MCF 10A (cell line): ENCODE measurements at regions not wholly inside any gene's neighbourhood (a gene's known extent, or its start where the extent isn't known, plus 50 kb on each side); places are given as distances from the start of the nearest gene placed in this dataset.

Experiments used
- BruUV-seq: library from RNA; stranded (reverse); fragments of 400-500 nt; replicated peaks from 2 replicates; lab custom pipeline; 2021; lab: Mats Ljungman, UMichigan
- CTCF ChIA-PET: fragments of 300-600 bp; sonication (Branson Sonifier 250); formaldehyde crosslinking; extraction: SDS; loops from one replicate; lab custom pipeline; 2021; ENCODE audit warnings: antibody characterized with exemption, inconsistent platforms; lab: Yijun Ruan, JAX
- POLR2A ChIA-PET: fragments of 300-600, 350-650 bp; sonication (Branson Sonifier 250); formaldehyde crosslinking; extraction: SDS; loops from one replicate; lab custom pipeline; 2020; ENCODE audit warnings: antibody characterized with exemption, inconsistent platforms; lab: Yijun Ruan, JAX
- DNase-seq: peaks from one replicate; pipeline ENCODE4 v3.0.0-alpha.2; 2018; ENCODE audit not compliant: unreplicated experiment
- H3K27ac Mint-ChIP-seq: one replicate; pipeline ENCODE4 v1.8.0; 2022; ENCODE audit warnings: mild to moderate bottlenecking, low read depth, mixed read lengths; ENCODE audit not compliant: unreplicated experiment
- H3K27me3 Mint-ChIP-seq: one replicate; pipeline ENCODE4 v1.8.0; 2022; ENCODE audit warnings: mixed read lengths; ENCODE audit not compliant: insufficient read depth, unreplicated experiment
- H3K36me3 Mint-ChIP-seq: one replicate; pipeline ENCODE4 v1.8.0; 2022; ENCODE audit warnings: mild to moderate bottlenecking, moderate library complexity, mixed read lengths; ENCODE audit not compliant: insufficient read depth, unreplicated experiment
- H3K4me1 Mint-ChIP-seq: one replicate; pipeline ENCODE4 v1.8.0; 2022; ENCODE audit warnings: mixed read lengths; ENCODE audit not compliant: insufficient read depth, unreplicated experiment
- H3K4me3 Mint-ChIP-seq: one replicate; pipeline ENCODE4 v1.8.0; 2022; ENCODE audit warnings: mild to moderate bottlenecking, moderate library complexity, mixed read lengths; ENCODE audit not compliant: unreplicated experiment
- H3K9me3 Mint-ChIP-seq: one replicate; pipeline ENCODE4 v1.8.0; 2022; ENCODE audit warnings: mixed read lengths; ENCODE audit not compliant: unreplicated experiment
- intact Hi-C: fragments of 100-400 bp; cut with micrococcal nuclease; formaldehyde crosslinking; loops from 2 replicates; pipeline ENCODE4 v1.14.1; 2022
- TF ChIP-seq, protein P1 (sequence below): fragments of 200-600 bp; IDR thresholded peaks from one replicate; pipeline ENCODE4 v1.8.0; 2022; ENCODE audit warnings: antibody characterized with exemption, mild to moderate bottlenecking; ENCODE audit not compliant: unreplicated experiment

DNA sequence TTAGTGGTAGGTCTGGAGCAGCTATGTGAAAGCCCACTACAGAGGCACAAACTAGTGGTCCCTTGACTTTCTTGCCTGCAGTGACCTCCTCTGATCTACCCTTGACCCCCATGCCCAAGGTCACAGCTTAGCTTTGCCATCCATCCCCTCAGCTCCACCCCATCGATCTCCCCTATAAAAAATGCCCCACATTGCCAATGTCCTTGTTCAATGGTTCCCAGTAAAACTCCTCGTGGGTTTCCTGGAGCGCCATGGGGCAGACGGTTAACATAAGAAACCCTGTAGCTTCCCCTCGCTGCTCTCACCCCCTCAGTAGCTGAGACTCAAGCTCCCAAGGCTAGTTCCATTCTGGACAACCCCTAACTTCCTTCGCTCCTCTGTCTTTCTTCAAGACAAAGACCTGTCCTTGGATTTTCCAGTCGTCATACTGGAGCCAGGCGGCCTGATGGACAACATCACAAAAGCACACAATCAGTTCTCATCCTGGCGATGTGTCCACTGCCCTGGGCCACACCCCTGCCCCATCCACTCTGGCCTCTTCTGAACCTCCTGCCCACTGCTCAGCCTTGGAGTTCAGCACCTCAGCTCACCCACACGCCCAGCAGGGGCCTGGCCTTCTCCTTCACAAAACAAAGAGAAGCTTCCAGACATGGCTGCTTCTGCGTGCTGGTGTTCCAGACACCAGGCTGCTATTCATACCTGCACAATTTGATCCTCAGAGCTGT is 1429.3 kb downstream of the BRD1 start:
- H3K4me3 Mint-ChIP-seq: no peak overlapping the region
- CTCF ChIA-PET: interaction anchor here (0.6 kb wide), 1 partner anchor 1183 kb away, joined by 4 read pairs; no protein-coding TSS in a partner anchor
- intact Hi-C loops: no loop called here
- H3K4me1 Mint-ChIP-seq: no peaks in the 10 kb centered on the region
- POLR2A ChIA-PET: no interaction called here
- TF ChIP-seq, protein P1, sequence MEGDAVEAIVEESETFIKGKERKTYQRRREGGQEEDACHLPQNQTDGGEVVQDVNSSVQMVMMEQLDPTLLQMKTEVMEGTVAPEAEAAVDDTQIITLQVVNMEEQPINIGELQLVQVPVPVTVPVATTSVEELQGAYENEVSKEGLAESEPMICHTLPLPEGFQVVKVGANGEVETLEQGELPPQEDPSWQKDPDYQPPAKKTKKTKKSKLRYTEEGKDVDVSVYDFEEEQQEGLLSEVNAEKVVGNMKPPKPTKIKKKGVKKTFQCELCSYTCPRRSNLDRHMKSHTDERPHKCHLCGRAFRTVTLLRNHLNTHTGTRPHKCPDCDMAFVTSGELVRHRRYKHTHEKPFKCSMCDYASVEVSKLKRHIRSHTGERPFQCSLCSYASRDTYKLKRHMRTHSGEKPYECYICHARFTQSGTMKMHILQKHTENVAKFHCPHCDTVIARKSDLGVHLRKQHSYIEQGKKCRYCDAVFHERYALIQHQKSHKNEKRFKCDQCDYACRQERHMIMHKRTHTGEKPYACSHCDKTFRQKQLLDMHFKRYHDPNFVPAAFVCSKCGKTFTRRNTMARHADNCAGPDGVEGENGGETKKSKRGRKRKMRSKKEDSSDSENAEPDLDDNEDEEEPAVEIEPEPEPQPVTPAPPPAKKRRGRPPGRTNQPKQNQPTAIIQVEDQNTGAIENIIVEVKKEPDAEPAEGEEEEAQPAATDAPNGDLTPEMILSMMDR: no peak
- no peak overlapping the region for H3K27ac Mint-ChIP-seq
- H3K9me3 Mint-ChIP-seq: peaks cover 31% of the 10 kb centered on the region
- no peak for DNase-seq
- no peaks in the 10 kb centered on the region for H3K27me3 Mint-ChIP-seq
- BruUV-seq: no TSS peak
- no peaks in the 10 kb centered on the region for H3K36me3 Mint-ChIP-seq

DNA sequence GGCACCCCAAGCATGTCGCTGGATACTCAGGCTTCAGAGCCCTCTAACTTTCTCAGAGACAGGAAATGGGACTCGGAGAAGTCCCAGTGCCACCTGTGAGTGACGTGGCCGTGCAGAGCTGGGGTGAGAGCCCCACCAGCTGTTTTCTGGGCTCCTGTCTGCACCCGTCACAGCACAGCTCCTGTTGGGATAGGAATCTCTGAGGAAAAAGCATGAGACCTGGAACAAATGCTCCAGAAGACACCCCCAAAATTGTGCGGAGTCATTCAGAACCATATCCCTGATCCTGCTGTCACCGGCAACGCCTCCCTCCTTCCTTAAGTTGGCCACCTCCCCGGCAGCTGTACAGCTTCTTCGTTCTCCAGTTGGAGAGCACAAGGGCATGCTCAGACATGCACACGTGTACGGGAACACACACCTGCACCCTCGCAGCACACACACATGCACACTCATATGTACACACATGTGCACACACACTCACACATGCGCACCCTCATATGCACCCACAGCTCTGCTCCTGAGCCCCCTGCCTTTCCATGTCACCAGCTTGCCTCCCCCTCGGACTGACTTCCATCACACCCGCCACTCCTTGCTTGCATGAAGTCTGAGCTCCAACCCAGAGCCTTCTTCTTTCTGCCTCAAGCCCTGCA is 1430.0 kb downstream of the BRD1 start:
- H3K27me3 Mint-ChIP-seq: no peaks in the 10 kb centered on the region
- H3K4me3 Mint-ChIP-seq: no peak overlapping the region
- TF ChIP-seq, protein P1: no peak
- no peaks in the 10 kb centered on the region for H3K36me3 Mint-ChIP-seq
- intact Hi-C loops: no loop called here
- BruUV-seq: no TSS peak
- CTCF ChIA-PET: interaction anchor here (0.6 kb wide), 1 partner anchor 1183 kb away, joined by 4 read pairs; no protein-coding TSS in a partner anchor
- H3K4me1 Mint-ChIP-seq: no peaks in the 10 kb centered on the region
- peaks cover 29% of the 10 kb centered on the region for H3K9me3 Mint-ChIP-seq
- no peak for DNase-seq
- no peak overlapping the region for H3K27ac Mint-ChIP-seq
- POLR2A ChIA-PET: no interaction called here

DNA sequence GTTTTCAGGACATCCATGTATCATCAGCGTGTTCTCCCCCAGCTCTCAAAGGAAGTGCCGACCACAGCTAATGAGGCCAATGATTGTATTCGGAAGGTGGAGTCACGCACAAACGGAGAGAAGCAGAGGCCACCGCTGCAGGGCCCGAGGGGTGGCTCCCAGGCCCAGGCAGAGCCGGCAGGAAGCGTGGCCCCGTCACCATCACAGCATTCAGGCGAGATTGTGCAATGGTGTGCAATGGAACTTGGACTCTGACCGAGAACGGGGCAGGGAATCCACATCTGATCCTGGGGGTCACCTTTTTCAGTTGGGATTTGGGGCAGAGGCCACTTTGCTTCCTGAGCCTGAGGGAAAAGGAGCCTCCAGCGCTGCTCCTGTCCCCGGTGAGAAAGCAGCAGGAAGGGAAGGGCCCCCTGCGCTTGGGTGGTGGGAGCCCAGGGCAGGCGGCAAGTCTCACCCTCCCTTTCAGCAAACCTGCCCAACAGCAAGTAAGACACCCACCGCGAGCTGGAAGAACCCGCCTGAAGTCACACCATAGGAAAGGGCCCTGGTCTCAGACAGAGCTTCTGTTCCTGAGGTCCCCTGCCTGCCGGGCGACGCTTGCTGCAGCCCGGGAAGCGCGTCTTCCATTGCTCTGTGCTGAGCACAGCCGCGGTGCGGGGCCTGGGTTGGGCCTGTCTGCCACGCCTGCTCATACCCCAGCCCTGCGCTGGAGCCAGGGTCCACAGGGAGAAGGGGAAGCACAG is 1430.7 kb downstream of the BRD1 start:
- no TSS peak for BruUV-seq
- TF ChIP-seq, protein P1: no peak
- POLR2A ChIA-PET: no interaction called here
- no peaks in the 10 kb centered on the region for H3K36me3 Mint-ChIP-seq
- no peak overlapping the region for H3K27ac Mint-ChIP-seq
- H3K27me3 Mint-ChIP-seq: no peaks in the 10 kb centered on the region
- intact Hi-C loops: no loop called here
- H3K4me3 Mint-ChIP-seq: no peak overlapping the region
- no peak for DNase-seq
- CTCF ChIA-PET: no interaction called here
- no peaks in the 10 kb centered on the region for H3K4me1 Mint-ChIP-seq
- peaks cover 35% of the 10 kb centered on the region for H3K9me3 Mint-ChIP-seq
